ENCODE measurements at regions not wholly inside any gene's neighbourhood (a gene's known extent, or its start where the extent isn't known, plus 50 kb on each side); places are given as distances from the start of the nearest gene placed in this dataset.
"Not testable (repeated sequence)": the region's sequence is repeated elsewhere in the genome, so short reads cannot be mapped to it uniquely, and the experiment has no call there.

GRCh38 chr3:163572856-163573255 is 1505.4 kb downstream of the SI start:
- H3K27ac Mint-ChIP-seq, result no peak overlapping the region
- intact Hi-C loops (cut with micrococcal nuclease), result no loop called here
- no peak for DNase-seq
- no peaks in the 10 kb centered on the region for H3K36me3 Mint-ChIP-seq
- H3K9me3 Mint-ChIP-seq, result peaks cover 22% of the 10 kb centered on the region
- POLR2A ChIA-PET, result no interaction called here
- CTCF ChIA-PET, result no interaction called here
- H3K27me3 Mint-ChIP-seq, result no peaks in the 10 kb centered on the region
- no peaks in the 10 kb centered on the region for H3K4me1 Mint-ChIP-seq (ENCODE audit: low read depth)
- H3K4me3 Mint-ChIP-seq, result no peak overlapping the region

GRCh38 chr3:163563485-163563884 is 1514.8 kb downstream of the SI start:
- no peaks in the 10 kb centered on the region for H3K4me1 Mint-ChIP-seq (ENCODE audit: low read depth)
- no peaks in the 10 kb centered on the region for H3K27me3 Mint-ChIP-seq
- H3K4me3 Mint-ChIP-seq, result no peak overlapping the region
- intact Hi-C loops (cut with micrococcal nuclease), result no loop called here
- CTCF ChIA-PET, result no interaction called here
- no peaks in the 10 kb centered on the region for H3K36me3 Mint-ChIP-seq
- H3K9me3 Mint-ChIP-seq, result peaks cover 6% of the 10 kb centered on the region
- POLR2A ChIA-PET, result no interaction called here
- DNase-seq, result no peak
- no peak overlapping the region for H3K27ac Mint-ChIP-seq

GRCh38 chr3:163562625-163563024 is 1515.7 kb downstream of the SI start:
- Mint-ChIP-seq H3K27ac (no peak overlapping the region), H3K4me1 (ENCODE audit: low read depth) (no peaks in the 10 kb centered on the region), H3K27me3 (no peaks in the 10 kb centered on the region), H3K36me3 (no peaks in the 10 kb centered on the region), H3K9me3 (peaks cover 6% of the 10 kb centered on the region), H3K4me3 (no peak overlapping the region)
- ChIA-PET POLR2A (no interaction called here), CTCF (no interaction called here)
- intact Hi-C loops (cut with micrococcal nuclease), result no loop called here
- DNase-seq, result no peak

GRCh38 chr3:163561151-163561550 is 1517.1 kb downstream of the SI start:
- DNase-seq, result no peak
- Mint-ChIP-seq H3K27me3 (no peaks in the 10 kb centered on the region), H3K27ac (no peak overlapping the region), H3K4me1 (ENCODE audit: low read depth) (no peaks in the 10 kb centered on the region), H3K4me3 (no peak overlapping the region), H3K9me3 (peaks cover 6% of the 10 kb centered on the region), H3K36me3 (no peaks in the 10 kb centered on the region)
- ChIA-PET POLR2A (no interaction called here), CTCF (no interaction called here)
- intact Hi-C loops (cut with micrococcal nuclease), result no loop called here

- intact Hi-C loops (cut with micrococcal nuclease), result no loop called here
- Mint-ChIP-seq H3K27me3 (no peaks in the 10 kb centered on the region), H3K36me3 (no peaks in the 10 kb centered on the region), H3K4me1 (ENCODE audit: low read depth) (no peaks in the 10 kb centered on the region), H3K27ac (no peak overlapping the region), H3K9me3 (peaks cover 6% of the 10 kb centered on the region), H3K4me3 (no peak overlapping the region)
- ChIA-PET POLR2A (no interaction called here), CTCF (no interaction called here)
- DNase-seq, result no peak
Measured at GRCh38 chr3:163560459-163560858, 1517.8 kb downstream of the SI start.

- H3K27ac Mint-ChIP-seq, result no peak overlapping the region
- ChIA-PET POLR2A (no interaction called here), CTCF (no interaction called here)
- no peaks in the 10 kb centered on the region for H3K4me1 Mint-ChIP-seq (ENCODE audit: low read depth)
- H3K36me3 Mint-ChIP-seq, result no peaks in the 10 kb centered on the region
- intact Hi-C loops (cut with micrococcal nuclease), result no loop called here
- peaks cover 7% of the 10 kb centered on the region for H3K9me3 Mint-ChIP-seq
- no peak overlapping the region for H3K4me3 Mint-ChIP-seq
- no peak for DNase-seq
- no peaks in the 10 kb centered on the region for H3K27me3 Mint-ChIP-seq
Measured at GRCh38 chr3:163556813-163557523, 1521.3 kb downstream of the SI start.

- H3K9me3 Mint-ChIP-seq, result peaks cover 12% of the 10 kb centered on the region
- no peak overlapping the region for H3K4me3 Mint-ChIP-seq
- no peak for DNase-seq
- no peak overlapping the region for H3K27ac Mint-ChIP-seq
- intact Hi-C loops (cut with micrococcal nuclease), result no loop called here
- POLR2A ChIA-PET, result no interaction called here
- CTCF ChIA-PET, result no interaction called here
- H3K36me3 Mint-ChIP-seq, result no peaks in the 10 kb centered on the region
- no peaks in the 10 kb centered on the region for H3K27me3 Mint-ChIP-seq
- no peaks in the 10 kb centered on the region for H3K4me1 Mint-ChIP-seq (ENCODE audit: low read depth)
Measured at GRCh38 chr3:163555918-163556317, 1522.4 kb downstream of the SI start.

GRCh38 chr3:163552659-163552966 is 1525.7 kb downstream of the SI start:
- intact Hi-C loops (cut with micrococcal nuclease), result no loop called here
- DNase-seq, result no peak
- Mint-ChIP-seq H3K4me1 (ENCODE audit: low read depth) (no peaks in the 10 kb centered on the region), H3K4me3 (no peak overlapping the region), H3K27ac (no peak overlapping the region), H3K27me3 (no peaks in the 10 kb centered on the region), H3K9me3 (peaks cover 15% of the 10 kb centered on the region), H3K36me3 (no peaks in the 10 kb centered on the region)
- ChIA-PET CTCF (no interaction called here), POLR2A (no interaction called here)

GRCh38 chr3:163551915-163552658 is 1526.2 kb downstream of the SI start:
- POLR2A ChIA-PET; H3K4me3 Mint-ChIP-seq; H3K27me3 Mint-ChIP-seq; CTCF ChIA-PET; H3K36me3 Mint-ChIP-seq; DNase-seq; intact Hi-C loops (cut with micrococcal nuclease); H3K4me1 Mint-ChIP-seq (ENCODE audit: low read depth); H3K27ac Mint-ChIP-seq: not testable (repeated sequence)
- H3K9me3 Mint-ChIP-seq, result peaks cover 15% of the 10 kb centered on the region

GRCh38 chr3:163548015-163548414 is 1530.3 kb downstream of the SI start:
- Mint-ChIP-seq H3K27ac (no peak overlapping the region), H3K4me3 (no peak overlapping the region), H3K9me3 (peaks cover 11% of the 10 kb centered on the region), H3K36me3 (no peaks in the 10 kb centered on the region), H3K27me3 (no peaks in the 10 kb centered on the region), H3K4me1 (ENCODE audit: low read depth) (no peaks in the 10 kb centered on the region)
- intact Hi-C loops (cut with micrococcal nuclease), result no loop called here
- POLR2A ChIA-PET, result no interaction called here
- CTCF ChIA-PET, result no interaction called here
- no peak for DNase-seq

GRCh38 chr3:163547014-163547685 is 1531.1 kb downstream of the SI start:
- Mint-ChIP-seq H3K36me3 (no peaks in the 10 kb centered on the region), H3K4me3 (no peak overlapping the region), H3K4me1 (ENCODE audit: low read depth) (no peaks in the 10 kb centered on the region), H3K9me3 (peaks cover 8% of the 10 kb centered on the region), H3K27ac (no peak overlapping the region), H3K27me3 (no peaks in the 10 kb centered on the region)
- CTCF ChIA-PET, result no interaction called here
- DNase-seq, result no peak
- intact Hi-C loops (cut with micrococcal nuclease), result no loop called here
- POLR2A ChIA-PET, result no interaction called here

- no peak for DNase-seq
- no peaks in the 10 kb centered on the region for H3K4me1 Mint-ChIP-seq (ENCODE audit: low read depth)
- no peak overlapping the region for H3K27ac Mint-ChIP-seq
- intact Hi-C loops (cut with micrococcal nuclease), result no loop called here
- no peaks in the 10 kb centered on the region for H3K36me3 Mint-ChIP-seq
- CTCF ChIA-PET, result no interaction called here
- POLR2A ChIA-PET, result no interaction called here
- H3K9me3 Mint-ChIP-seq, result no peaks in the 10 kb centered on the region
- H3K4me3 Mint-ChIP-seq, result no peak overlapping the region
- H3K27me3 Mint-ChIP-seq, result no peaks in the 10 kb centered on the region
Measured at GRCh38 chr3:163543662-163544061, 1534.6 kb downstream of the SI start.

GRCh38 chr3:163541629-163542028 is 1536.7 kb downstream of the SI start:
- ChIA-PET POLR2A (no interaction called here), CTCF (no interaction called here)
- H3K4me3 Mint-ChIP-seq, result no peak overlapping the region
- H3K27me3 Mint-ChIP-seq, result no peaks in the 10 kb centered on the region
- DNase-seq, result no peak
- H3K27ac Mint-ChIP-seq, result no peak overlapping the region
- H3K9me3 Mint-ChIP-seq, result peaks cover 2% of the 10 kb centered on the region
- H3K36me3 Mint-ChIP-seq, result no peaks in the 10 kb centered on the region
- H3K4me1 Mint-ChIP-seq (ENCODE audit: low read depth), result no peaks in the 10 kb centered on the region
- intact Hi-C loops (cut with micrococcal nuclease), result no loop called here
